ENCODE measurements at regions not wholly inside any gene's neighbourhood (a gene's known extent, or its start where the extent isn't known, plus 50 kb on each side); places are given as distances from the start of the nearest gene placed in this dataset.

DNA sequence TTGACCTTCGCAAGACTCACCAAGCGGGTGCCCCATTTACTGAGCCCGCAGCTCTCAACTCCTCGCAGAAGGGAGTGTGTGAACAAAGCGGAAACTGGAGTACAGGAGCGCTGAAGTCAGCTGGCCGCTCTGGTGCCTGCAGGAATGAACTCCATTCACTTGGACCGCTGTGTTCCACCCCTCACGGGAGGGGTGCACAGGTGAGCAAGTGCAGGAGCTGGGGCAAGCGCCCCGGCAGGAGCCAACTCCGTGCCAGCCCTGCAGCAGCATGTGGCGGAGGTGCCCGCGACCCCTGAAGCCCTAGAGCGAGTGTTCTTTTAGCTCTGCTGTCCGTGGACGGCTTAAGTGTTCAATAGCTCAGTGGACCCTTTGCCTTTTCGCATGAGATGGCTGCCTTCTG is 471.6 kb upstream of the ADGRL4 start:
- TF ChIP-seq POLR2A (IDR thresholded peaks at IDR 0.05): no peak
- TF ChIP-seq, protein P1, sequence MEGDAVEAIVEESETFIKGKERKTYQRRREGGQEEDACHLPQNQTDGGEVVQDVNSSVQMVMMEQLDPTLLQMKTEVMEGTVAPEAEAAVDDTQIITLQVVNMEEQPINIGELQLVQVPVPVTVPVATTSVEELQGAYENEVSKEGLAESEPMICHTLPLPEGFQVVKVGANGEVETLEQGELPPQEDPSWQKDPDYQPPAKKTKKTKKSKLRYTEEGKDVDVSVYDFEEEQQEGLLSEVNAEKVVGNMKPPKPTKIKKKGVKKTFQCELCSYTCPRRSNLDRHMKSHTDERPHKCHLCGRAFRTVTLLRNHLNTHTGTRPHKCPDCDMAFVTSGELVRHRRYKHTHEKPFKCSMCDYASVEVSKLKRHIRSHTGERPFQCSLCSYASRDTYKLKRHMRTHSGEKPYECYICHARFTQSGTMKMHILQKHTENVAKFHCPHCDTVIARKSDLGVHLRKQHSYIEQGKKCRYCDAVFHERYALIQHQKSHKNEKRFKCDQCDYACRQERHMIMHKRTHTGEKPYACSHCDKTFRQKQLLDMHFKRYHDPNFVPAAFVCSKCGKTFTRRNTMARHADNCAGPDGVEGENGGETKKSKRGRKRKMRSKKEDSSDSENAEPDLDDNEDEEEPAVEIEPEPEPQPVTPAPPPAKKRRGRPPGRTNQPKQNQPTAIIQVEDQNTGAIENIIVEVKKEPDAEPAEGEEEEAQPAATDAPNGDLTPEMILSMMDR (IDR thresholded peaks at IDR 0.05): no peak

Measured in adrenal gland (tissue), 5 donors.